ENCODE measurements at regions not wholly inside any gene's neighbourhood (a gene's known extent, or its start where the extent isn't known, plus 50 kb on each side); places are given as distances from the start of the nearest gene placed in this dataset.
"Not testable (repeated sequence)": the region's sequence is repeated elsewhere in the genome, so short reads cannot be mapped to it uniquely, and the experiment has no call there.

DNA sequence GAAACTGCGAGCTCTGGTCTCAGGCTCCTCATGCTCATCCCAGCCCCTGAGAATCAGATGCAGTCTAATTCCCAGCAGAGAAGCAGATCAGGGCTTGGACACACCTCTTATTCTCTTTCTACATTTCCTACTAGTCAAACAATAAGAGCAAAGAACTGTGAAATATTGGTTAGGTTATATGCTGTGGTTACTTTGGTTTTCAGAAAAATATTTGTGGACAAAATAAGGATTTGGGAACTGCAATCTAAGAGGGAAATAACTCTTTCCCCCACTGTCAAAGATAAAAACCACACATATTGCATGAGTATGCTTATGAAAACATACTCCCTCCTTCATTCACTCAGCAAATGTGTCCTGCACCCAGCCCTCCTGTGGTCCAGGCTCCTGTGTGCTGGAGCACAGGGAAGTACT lies 164.5 kb upstream of the S1PR3 start:
- no peaks in the 10 kb centered on the region for H3K9me3 Mint-ChIP-seq
- no peak overlapping the region for H3K4me3 Mint-ChIP-seq
- DNase-seq (ENCODE audit: low spot score), result no peak
- no peak overlapping the region for H3K27ac Mint-ChIP-seq
- no peaks in the 10 kb centered on the region for H3K36me3 Mint-ChIP-seq
- no peak for ATAC-seq
- H3K27me3 Mint-ChIP-seq, result peaks cover 30 to 62% of the 10 kb centered on the region in 2 donors
- no peaks in the 10 kb centered on the region for H3K4me1 Mint-ChIP-seq (ENCODE audit: low read depth in 2 of 2)

DNA sequence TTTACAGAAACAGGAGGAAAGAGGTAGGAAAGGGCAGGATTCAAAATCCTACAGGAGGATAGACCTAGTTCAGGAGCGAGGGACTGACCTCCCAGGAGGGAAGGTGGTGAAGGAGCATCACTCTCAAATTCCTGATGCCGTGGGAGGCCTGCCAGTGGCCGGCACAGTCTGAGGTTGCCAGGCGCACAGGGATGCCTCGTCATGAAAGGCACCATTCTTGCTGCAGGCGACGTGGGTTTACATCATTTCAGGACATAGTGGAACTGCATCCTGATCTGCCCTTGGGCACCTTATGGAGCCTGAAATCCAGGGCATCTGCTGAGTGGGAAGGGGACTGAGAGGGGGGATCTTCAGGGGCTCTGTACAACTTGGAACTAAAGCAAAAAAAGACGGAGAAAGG lies 163.2 kb upstream of the S1PR3 start:
- ATAC-seq (no peak), DNase-seq (ENCODE audit: low spot score) (no peak)
- Mint-ChIP-seq H3K9me3 (no peaks in the 10 kb centered on the region), H3K27ac (no peak overlapping the region), H3K27me3 (peaks cover 35 to 71% of the 10 kb centered on the region in 2 donors), H3K4me1 (ENCODE audit: low read depth in 2 of 2) (no peaks in the 10 kb centered on the region), H3K36me3 (no peaks in the 10 kb centered on the region), H3K4me3 (no peak overlapping the region)

DNA sequence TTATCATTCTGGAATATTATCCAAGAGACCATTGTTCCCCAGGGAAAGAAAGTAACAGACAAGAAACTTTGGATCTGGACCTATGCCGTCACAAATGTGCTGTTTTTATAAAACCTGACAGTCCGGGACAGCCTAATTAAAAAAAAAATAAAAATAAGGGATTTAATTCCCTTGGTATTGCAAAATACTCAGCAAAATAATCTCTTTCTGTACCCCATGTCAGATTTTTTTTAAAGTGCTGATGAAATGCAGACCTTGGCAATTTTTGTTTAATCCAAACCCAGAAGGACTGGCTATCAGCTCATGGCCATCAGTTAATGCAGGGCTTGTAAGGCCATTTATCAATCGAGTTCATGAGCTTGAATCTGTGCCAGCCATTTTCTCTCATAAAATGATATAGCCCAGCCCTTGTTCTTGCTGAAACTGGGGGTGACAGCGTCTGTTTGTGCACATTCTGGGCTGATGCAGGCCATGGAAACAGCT lies 162.7 kb upstream of the S1PR3 start:
- Mint-ChIP-seq H3K9me3 (no peaks in the 10 kb centered on the region), H3K36me3 (no peaks in the 10 kb centered on the region), H3K27me3 (peaks cover 36 to 71% of the 10 kb centered on the region in 2 donors), H3K27ac (no peak overlapping the region), H3K4me1 (ENCODE audit: low read depth in 2 of 2) (peaks cover 0 to under 1% of the 10 kb centered on the region in 2 donors), H3K4me3 (no peak overlapping the region)
- DNase-seq (ENCODE audit: low spot score) (no peak), ATAC-seq (no peak)

DNA sequence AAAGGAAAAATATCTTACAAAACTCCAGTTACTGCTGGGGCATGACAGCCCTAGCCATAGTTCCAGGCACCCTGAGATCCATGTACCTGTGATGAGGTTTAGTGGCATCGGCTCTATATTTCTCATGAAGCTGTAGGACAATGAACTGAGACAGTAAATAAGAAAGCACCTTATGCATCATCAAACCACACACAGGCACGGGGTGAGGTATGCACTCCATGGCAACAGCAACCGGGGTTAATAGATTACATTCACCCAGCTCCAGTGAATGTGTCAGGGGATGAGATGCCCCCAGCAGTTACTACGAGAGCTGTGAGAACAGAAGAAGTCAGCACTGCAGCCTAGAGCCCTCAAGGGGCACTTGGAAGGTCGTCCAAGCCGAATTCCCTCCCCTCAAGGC lies 162.0 kb upstream of the S1PR3 start:
- Mint-ChIP-seq H3K27ac (no peak overlapping the region), H3K27me3 (peaks cover 42 to 75% of the 10 kb centered on the region in 2 donors), H3K36me3 (no peaks in the 10 kb centered on the region), H3K9me3 (no peaks in the 10 kb centered on the region), H3K4me3 (no peak overlapping the region), H3K4me1 (ENCODE audit: low read depth in 2 of 2) (peaks cover 6 to 8% of the 10 kb centered on the region in 2 donors)
- ATAC-seq (peak in 1 of 2 donors; percentile 79), DNase-seq (ENCODE audit: low spot score) (no peak)

DNA sequence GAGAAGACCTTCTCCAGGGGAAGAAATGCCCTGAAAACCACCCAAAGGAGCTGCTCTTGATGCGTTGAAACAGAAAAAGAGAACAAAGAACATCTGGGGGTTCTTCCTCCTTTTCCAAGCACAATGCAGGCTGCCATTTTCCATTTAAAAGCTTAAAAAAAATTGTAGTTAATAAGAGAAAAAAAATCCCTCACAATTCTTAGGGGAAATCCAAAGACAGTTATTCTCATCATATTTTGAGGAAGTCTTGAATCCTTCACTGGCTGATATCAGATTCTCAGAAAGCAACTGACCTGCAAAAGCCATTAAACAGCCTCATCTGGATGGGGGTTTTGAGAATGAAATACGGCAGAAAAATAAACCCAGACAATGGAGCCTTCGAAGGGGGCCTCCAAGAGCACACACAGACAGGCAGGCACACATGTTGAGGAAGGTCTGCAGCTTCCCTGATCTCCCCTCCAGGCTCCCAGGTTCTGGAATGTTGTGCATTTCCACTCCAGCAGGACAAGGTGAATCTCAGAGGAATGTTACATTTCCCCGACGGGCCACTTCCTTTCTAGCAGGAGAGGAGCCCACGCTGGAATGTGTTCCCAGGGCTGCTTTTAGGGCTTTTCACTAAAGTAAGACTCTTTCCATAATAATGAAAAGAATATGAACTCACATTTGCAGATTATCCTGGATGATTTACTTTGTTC lies 159.4 kb upstream of the S1PR3 start:
- ATAC-seq (no peak), DNase-seq (ENCODE audit: low spot score) (no peak)
- Mint-ChIP-seq H3K4me1 (ENCODE audit: low read depth in 2 of 2) (peaks cover 18 to 27% of the 10 kb centered on the region in 2 donors), H3K4me3 (no peak overlapping the region), H3K9me3 (no peaks in the 10 kb centered on the region), H3K27me3 (peaks cover 40 to 66% of the 10 kb centered on the region in 2 donors), H3K27ac (no peak overlapping the region), H3K36me3 (no peaks in the 10 kb centered on the region)

DNA sequence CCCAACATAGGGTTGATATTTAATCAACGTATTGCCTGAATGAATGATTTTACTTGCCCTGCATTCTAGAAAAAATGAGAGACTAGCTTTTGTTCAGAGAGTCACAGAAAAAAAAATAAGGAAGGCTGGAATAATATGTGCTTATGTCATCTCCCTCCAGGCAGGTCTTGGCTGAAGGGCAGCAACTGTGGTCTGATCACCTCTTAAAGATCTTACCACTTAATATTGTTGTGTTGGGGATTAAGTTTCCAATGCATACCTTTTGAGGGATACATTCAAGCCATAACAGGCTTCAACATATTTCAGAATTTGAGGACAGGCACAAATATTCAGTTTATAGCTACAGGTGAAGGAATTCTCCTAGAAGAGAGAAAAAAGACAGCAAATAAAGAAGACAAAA lies 157.3 kb upstream of the S1PR3 start:
- Mint-ChIP-seq H3K36me3 (no peaks in the 10 kb centered on the region), H3K27ac (peak overlapping the region in 1 of 2 donors; percentile 48), H3K9me3 (no peaks in the 10 kb centered on the region), H3K4me3 (no peak overlapping the region), H3K4me1 (ENCODE audit: low read depth in 2 of 2) (peaks cover 18 to 27% of the 10 kb centered on the region in 2 donors), H3K27me3 (peaks cover 34 to 66% of the 10 kb centered on the region in 2 donors)
- no peak for DNase-seq (ENCODE audit: low spot score)
- ATAC-seq, result no peak

DNA sequence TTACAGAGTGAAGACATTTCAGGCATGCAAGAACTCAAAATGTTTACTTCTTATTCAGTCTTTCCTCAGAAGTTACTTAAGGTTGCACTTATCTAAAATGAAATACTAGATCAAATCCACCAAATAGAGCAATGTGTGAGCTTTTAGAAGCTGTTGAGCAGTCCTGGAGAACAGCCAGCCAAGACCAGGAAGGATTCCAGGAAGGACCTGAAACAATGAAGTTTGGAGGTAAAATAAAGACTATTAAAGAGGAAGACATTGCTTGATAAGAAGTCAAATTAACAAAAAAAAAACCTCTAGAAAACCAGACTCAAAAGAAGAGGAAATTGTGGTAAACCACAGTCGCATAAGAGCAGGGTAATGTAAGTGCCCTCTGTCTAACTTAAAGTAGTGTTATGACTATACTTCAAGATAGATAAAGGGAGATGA lies 156.2 kb upstream of the S1PR3 start:
- no peak for DNase-seq (ENCODE audit: low spot score)
- Mint-ChIP-seq H3K4me1 (ENCODE audit: low read depth in 2 of 2) (peaks cover 18 to 27% of the 10 kb centered on the region in 2 donors), H3K9me3 (no peaks in the 10 kb centered on the region), H3K36me3 (no peaks in the 10 kb centered on the region), H3K27me3 (peaks cover 32 to 75% of the 10 kb centered on the region in 2 donors), H3K4me3 (peak overlapping the region; percentile 57), H3K27ac (peak overlapping the region in 1 of 2 donors; percentile 48)
- ATAC-seq, result peak; percentile 87 to 91

DNA sequence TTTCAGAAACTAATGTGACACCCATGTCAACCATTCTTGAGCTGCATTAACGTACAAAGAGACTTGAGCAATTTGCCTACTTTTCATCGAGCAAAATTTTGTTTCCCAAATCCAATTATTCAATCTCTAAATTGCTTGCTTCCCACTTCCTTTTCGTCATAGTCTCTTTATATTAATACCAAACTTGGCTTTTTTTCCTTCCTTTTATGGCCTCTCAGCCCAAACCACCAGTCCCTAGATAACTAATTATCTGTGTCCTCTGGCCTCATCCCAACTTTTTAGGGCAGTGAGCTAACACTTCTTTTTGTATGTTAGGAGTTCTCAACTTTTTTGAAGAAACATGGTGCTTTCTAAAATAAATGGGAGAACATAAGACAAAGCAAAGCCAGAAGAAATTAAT lies 155.5 kb upstream of the S1PR3 start:
- H3K4me3 Mint-ChIP-seq, result no peak overlapping the region
- no peaks in the 10 kb centered on the region for H3K9me3 Mint-ChIP-seq
- peak overlapping the region in 1 of 2 donors; percentile 12 for H3K27ac Mint-ChIP-seq
- H3K27me3 Mint-ChIP-seq, result peaks cover 31 to 72% of the 10 kb centered on the region in 2 donors
- no peak for DNase-seq (ENCODE audit: low spot score)
- no peak for ATAC-seq
- H3K4me1 Mint-ChIP-seq (ENCODE audit: low read depth in 2 of 2), result peaks cover 18 to 27% of the 10 kb centered on the region in 2 donors
- no peaks in the 10 kb centered on the region for H3K36me3 Mint-ChIP-seq

DNA sequence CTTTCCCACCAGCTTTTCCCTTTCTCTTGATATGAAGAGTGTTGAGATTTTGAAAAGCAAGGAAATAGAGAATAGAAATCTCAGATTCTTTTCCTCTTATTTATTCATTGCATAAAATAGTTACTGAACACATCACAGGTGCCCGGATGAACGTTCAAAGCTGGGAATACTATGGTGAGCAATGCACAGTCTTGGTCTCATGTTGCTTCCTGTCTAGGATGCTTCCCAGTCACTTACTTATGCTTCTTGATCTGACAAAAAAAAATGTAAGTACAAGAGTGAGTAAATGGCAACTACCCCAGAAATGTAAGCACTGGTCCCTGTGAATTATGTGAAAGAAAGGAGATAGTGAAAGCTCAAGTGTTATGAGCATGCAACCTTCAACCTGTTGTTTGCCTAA lies 153.5 kb upstream of the S1PR3 start:
- Mint-ChIP-seq H3K4me3 (no peak overlapping the region), H3K27me3 (peaks cover 33 to 65% of the 10 kb centered on the region in 2 donors), H3K4me1 (ENCODE audit: low read depth in 2 of 2) (peaks cover 18 to 27% of the 10 kb centered on the region in 2 donors), H3K36me3 (no peaks in the 10 kb centered on the region), H3K9me3 (no peaks in the 10 kb centered on the region), H3K27ac (no peak overlapping the region)
- ATAC-seq (no peak), DNase-seq (ENCODE audit: low spot score) (no peak)

DNA sequence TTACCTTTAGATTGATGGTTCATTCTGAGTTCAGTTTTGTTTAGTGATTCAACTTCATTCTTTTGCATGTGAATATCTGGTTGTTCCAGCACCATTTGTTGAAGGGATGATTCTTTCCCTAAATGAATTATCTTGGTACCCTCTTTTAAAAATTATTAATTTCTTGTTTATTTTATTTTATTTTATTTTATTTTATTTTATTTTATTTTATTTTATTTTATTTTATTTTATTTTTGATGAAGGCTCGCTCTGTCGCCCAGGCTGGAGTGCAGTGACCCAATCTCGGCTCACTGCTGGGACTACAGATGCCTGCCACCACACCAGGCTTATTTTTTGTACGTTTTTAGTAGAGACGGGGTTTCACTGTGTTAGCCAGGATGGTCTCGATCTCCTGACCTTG lies 141.4 kb upstream of the S1PR3 start:
- not testable (repeated sequence) for H3K27ac Mint-ChIP-seq, H3K9me3 Mint-ChIP-seq

DNA sequence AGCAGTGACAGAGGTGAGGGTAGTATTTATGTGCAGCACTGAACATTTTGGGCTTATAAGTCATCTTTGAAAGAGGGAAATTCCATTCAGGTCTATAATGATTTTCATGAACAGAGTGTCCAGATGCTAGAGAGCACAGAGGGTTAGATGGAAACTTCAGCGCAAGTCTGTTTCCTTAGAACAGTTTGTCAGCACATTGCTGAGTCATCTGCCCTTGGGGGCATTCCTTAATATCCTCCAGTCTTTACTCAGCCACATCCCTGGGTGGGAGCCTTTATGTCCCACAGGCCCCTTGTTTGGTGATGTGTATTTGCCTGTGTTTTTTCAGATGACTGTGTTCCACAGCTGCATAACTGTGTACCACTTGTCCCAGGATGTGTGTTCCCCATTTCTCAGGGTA lies 138.5 kb upstream of the S1PR3 start:
- DNase-seq (ENCODE audit: low spot score) (no peak), ATAC-seq (no peak)
- peaks cover 12% of the 10 kb centered on the region for H3K9me3 Mint-ChIP-seq
- H3K27ac Mint-ChIP-seq, result no peak overlapping the region
- H3K4me1 Mint-ChIP-seq (ENCODE audit: low read depth in 2 of 2), result no peaks in the 10 kb centered on the region
- H3K36me3 Mint-ChIP-seq, result peaks cover 14% of the 10 kb centered on the region
- H3K27me3 Mint-ChIP-seq, result peaks cover 37 to 59% of the 10 kb centered on the region in 2 donors
- no peak overlapping the region for H3K4me3 Mint-ChIP-seq

More for the DNA sequence above, 141.4 kb upstream of the S1PR3 start:
- not testable (repeated sequence) for DNase-seq (ENCODE audit: low spot score); H3K4me1 Mint-ChIP-seq (ENCODE audit: low read depth in 2 of 2); ATAC-seq; H3K36me3 Mint-ChIP-seq; H3K4me3 Mint-ChIP-seq
- peaks cover 27 to 39% of the 10 kb centered on the region in 2 donors for H3K27me3 Mint-ChIP-seq

DNA sequence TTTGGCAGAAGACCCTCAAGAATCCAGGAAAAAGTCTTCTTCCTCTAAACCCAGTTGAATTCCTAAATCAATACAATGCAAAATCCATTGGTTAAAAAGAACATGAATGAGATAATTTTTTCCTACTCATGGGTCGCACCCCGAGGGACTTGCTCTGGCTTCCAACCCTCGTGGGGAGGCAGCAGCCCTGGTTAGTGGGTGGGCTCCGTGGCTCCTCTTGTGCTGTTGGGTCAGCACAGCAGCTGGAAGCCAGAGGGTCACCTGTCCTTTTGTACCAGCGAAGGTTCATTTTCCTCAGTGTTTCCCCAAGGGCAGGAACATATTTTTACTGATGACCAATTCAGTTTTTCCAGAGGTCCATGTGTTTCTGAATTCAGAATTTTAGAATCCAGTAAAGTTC lies 120.6 kb upstream of the S1PR3 start:
- peaks cover 24 to 43% of the 10 kb centered on the region in 2 donors for H3K27me3 Mint-ChIP-seq
- no peaks in the 10 kb centered on the region for H3K36me3 Mint-ChIP-seq
- H3K9me3 Mint-ChIP-seq, result peaks cover 2% of the 10 kb centered on the region
- DNase-seq (ENCODE audit: low spot score), result no peak
- H3K4me3 Mint-ChIP-seq, result no peak overlapping the region
- no peak for ATAC-seq
- H3K4me1 Mint-ChIP-seq (ENCODE audit: low read depth in 2 of 2), result no peaks in the 10 kb centered on the region
- no peak overlapping the region for H3K27ac Mint-ChIP-seq

DNA sequence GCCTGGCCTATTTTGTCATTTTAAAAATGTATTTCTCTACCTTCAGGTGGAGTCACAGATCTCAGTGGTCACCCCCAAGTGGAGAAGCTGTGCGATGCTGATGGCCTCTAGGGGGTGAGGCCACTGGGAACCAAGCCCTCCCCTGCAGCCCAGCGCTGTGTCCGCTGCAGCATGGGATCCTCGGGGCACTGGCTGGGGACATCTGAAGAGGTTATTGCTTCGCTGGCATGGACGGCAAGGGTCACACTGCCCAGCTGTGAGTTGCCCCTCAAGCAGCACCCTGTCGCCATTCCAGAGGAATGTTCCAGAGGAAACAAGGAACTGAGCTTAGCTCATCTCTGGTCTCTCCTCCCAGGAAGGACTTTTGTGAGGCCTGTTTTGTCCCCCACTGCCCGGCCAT lies 119.6 kb upstream of the S1PR3 start:
- DNase-seq (ENCODE audit: low spot score) (no peak), ATAC-seq (no peak)
- H3K4me3 Mint-ChIP-seq, result no peak overlapping the region
- no peaks in the 10 kb centered on the region for H3K36me3 Mint-ChIP-seq
- no peak overlapping the region for H3K27ac Mint-ChIP-seq
- H3K4me1 Mint-ChIP-seq (ENCODE audit: low read depth in 2 of 2), result no peaks in the 10 kb centered on the region
- H3K27me3 Mint-ChIP-seq, result peaks cover 27 to 37% of the 10 kb centered on the region in 2 donors
- peaks cover 2% of the 10 kb centered on the region for H3K9me3 Mint-ChIP-seq

DNA sequence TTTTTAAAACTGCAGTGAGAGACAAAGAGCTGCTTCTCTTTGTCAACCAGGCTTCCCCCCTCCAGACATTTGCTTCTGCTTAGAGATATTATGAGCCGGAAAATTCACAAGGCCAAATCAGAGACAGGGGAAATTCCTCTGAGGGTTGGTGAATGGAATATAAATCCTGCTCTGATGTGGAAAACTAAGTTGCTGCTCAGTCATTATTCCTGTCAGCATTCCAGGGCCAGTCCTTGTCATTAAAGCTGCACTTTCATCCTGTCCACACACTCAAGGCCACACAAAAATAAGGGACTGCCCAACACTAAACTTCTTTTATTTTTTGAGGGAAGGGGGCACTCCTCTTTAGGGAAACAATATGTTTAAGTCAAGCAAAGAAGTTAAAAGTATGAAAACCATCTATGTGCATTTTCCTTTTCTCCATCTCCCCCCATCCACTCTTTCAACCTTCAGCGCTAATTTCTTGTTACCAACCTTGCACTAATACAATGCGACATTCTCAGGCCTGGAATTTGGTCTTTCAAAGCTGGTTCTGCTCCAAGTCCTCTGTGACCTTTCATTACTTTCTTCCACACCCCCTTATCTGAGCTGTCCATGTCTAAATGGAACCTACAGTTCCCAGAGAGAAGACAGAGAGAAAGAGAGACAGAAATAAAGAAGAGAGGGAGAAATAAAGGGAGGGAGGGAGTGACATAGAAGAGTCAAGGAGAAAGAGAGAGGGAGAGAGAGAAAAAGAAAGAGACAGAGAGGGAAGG lies 118.9 kb upstream of the S1PR3 start:
- Mint-ChIP-seq H3K27me3 (peaks cover 24 to 38% of the 10 kb centered on the region in 2 donors), H3K4me3 (no peak overlapping the region)

More for the DNA sequence above, 118.9 kb upstream of the S1PR3 start:
- no peak for DNase-seq (ENCODE audit: low spot score)
- no peak overlapping the region for H3K27ac Mint-ChIP-seq
- ATAC-seq, result no peak
- peaks cover 2% of the 10 kb centered on the region for H3K9me3 Mint-ChIP-seq
- no peaks in the 10 kb centered on the region for H3K4me1 Mint-ChIP-seq (ENCODE audit: low read depth in 2 of 2)
- H3K36me3 Mint-ChIP-seq, result no peaks in the 10 kb centered on the region

Measured in natural killer cell treated with Interleukin-12 subunit alpha and Interleukin-12 subunit beta and Interleukin-15 and Interleukin-18, amount 100 ng/mL, for 72 hours (primary cell).